ENCODE measurements at regions not wholly inside any gene's neighbourhood (a gene's known extent, or its start where the extent isn't known, plus 50 kb on each side); places are given as distances from the start of the nearest gene placed in this dataset.
A peak's percentile ranks its signal among the peaks of the same experiment; 100 is the strongest.
"Not testable (repeated sequence)": the region's sequence is repeated elsewhere in the genome, so short reads cannot be mapped to it uniquely, and the experiment has no call there.

GRCh38 chr9:97788763-97789663 lies 64.0 kb upstream of the FOXE1 start:
- no peak for TF ChIP-seq POLR2A (IDR thresholded peaks at IDR 0.05; ENCODE audit: low read depth, low read length)
- peak; percentile 20 for FAIRE-seq
- DNase-seq (ENCODE audit: insufficient read length, low spot score): no peak

GRCh38 chr9:97790542-97790941 lies 62.5 kb upstream of the FOXE1 start:
- FAIRE-seq (no peak), DNase-seq (ENCODE audit: insufficient read length, low spot score) (no peak)
- no peak for TF ChIP-seq POLR2A (IDR thresholded peaks at IDR 0.05; ENCODE audit: low read depth, low read length)

GRCh38 chr9:97791542-97791941 lies 61.5 kb upstream of the FOXE1 start:
- FAIRE-seq (no peak), DNase-seq (ENCODE audit: insufficient read length, low spot score) (no peak)
- no peak for TF ChIP-seq POLR2A (IDR thresholded peaks at IDR 0.05; ENCODE audit: low read depth, low read length)

GRCh38 chr9:97793067-97793466 lies 60.0 kb upstream of the FOXE1 start:
- DNase-seq (ENCODE audit: insufficient read length, low spot score) (no peak), FAIRE-seq (no peak)
- TF ChIP-seq POLR2A (IDR thresholded peaks at IDR 0.05; ENCODE audit: low read depth, low read length): no peak

GRCh38 chr9:97794666-97795065 lies 58.4 kb upstream of the FOXE1 start:
- FAIRE-seq (peak; percentile 90), DNase-seq (ENCODE audit: insufficient read length, low spot score) (peak; percentile 61)
- no peak for TF ChIP-seq POLR2A (IDR thresholded peaks at IDR 0.05; ENCODE audit: low read depth, low read length)

GRCh38 chr9:97796176-97796575 lies 56.9 kb upstream of the FOXE1 start:
- not testable (repeated sequence) for FAIRE-seq; DNase-seq (ENCODE audit: insufficient read length, low spot score)

- TF ChIP-seq POLR2A (IDR thresholded peaks at IDR 0.05; ENCODE audit: low read depth, low read length): no peak
- no peak for FAIRE-seq
- no peak for DNase-seq (ENCODE audit: insufficient read length, low spot score)
Observed at GRCh38 chr9:97801180-97801579, 51.8 kb upstream of the FOXE1 start.

- TF ChIP-seq POLR2A (IDR thresholded peaks at IDR 0.05; ENCODE audit: low read depth, low read length): no peak
- FAIRE-seq (peak; percentile 100), DNase-seq (ENCODE audit: insufficient read length, low spot score) (peak; percentile 100)
Observed at GRCh38 chr9:97802276-97802675, 50.8 kb upstream of the FOXE1 start.

- peak; percentile 72 for TF ChIP-seq POLR2A (IDR thresholded peaks at IDR 0.05; ENCODE audit: low read depth, low read length)
- FAIRE-seq (peak; percentile 65), DNase-seq (ENCODE audit: insufficient read length, low spot score) (peak; percentile 87)
Observed at GRCh38 chr9:97803167-97804058, 49.6 kb upstream of the FOXE1 start.
